ENCODE measurements at regions not wholly inside any gene's neighbourhood (a gene's known extent, or its start where the extent isn't known, plus 50 kb on each side); places are given as distances from the start of the nearest gene placed in this dataset.

- H3K4me3 ChIP-seq (ENCODE audit: control extremely low read depth in 1 of 5, extremely low read depth in 1 of 5, insufficient read depth in 1 of 5, low read depth in 2 of 5, low read length in 4 of 5) = no peak overlapping the region
- no peaks in the 10 kb centered on the region for H3K36me3 ChIP-seq (replicated peaks in 1 of 2; ENCODE audit: control extremely low read depth in 1 of 2, control insufficient read depth in 1 of 2, extremely low read depth in 1 of 2, insufficient read depth in 2 of 2, low read length in 1 of 2)
- H2AFZ ChIP-seq (ENCODE audit: insufficient read depth, low read depth, low read length, poor library complexity, severe bottlenecking) = no peak overlapping the region
- H3K79me2 ChIP-seq (ENCODE audit: control insufficient read depth, insufficient read depth, low read length) = no peaks in the 10 kb centered on the region
- Mint-ChIP-seq H3K9me3 (ENCODE audit: insufficient read depth) (peaks cover 8% of the 10 kb centered on the region), H3K27ac (no peak overlapping the region), H3K4me1 (no peaks in the 10 kb centered on the region), H3K27me3 (peaks cover 9% of the 10 kb centered on the region), H3K4me3 (no peak overlapping the region)
- H3K4me2 ChIP-seq (replicated peaks; ENCODE audit: low read depth, low read length, poor library complexity, severe bottlenecking) = no peak overlapping the region
- no peak overlapping the region for H3K27ac ChIP-seq (ENCODE audit: low read length in 2 of 2)
- no peak overlapping the region for H3K9ac ChIP-seq (ENCODE audit: low read length)
- ChIA-PET POLR2A (no interaction called here), CTCF (no interaction called here)
- no peak for ATAC-seq (ENCODE audit: low read depth)
- H3K27me3 ChIP-seq (replicated peaks in 1 of 4; ENCODE audit: control extremely low read depth in 1 of 4, control insufficient read depth in 3 of 4, insufficient read depth in 4 of 4, low read length in 3 of 4) = no peaks in the 10 kb centered on the region
- WGBS (ENCODE audit: insufficient coverage) = 80% methylated on average over 1 of the region's 7 CpGs
- no peak for DNase-seq
- TF ChIP-seq EZH2 (IDR thresholded peaks at IDR 0.05; ENCODE audit: borderline replicate concordance, insufficient read depth, low read depth, low read length, poor library complexity, severe bottlenecking) (no peak), CTCF (IDR thresholded peaks at IDR 0.05) (no peak)
- peaks cover 1 to 9% (median 5%) of the 10 kb centered on the region in 3 donors for H3K9me3 ChIP-seq (ENCODE audit: control extremely low read depth in 1 of 3, control insufficient read depth in 2 of 3, insufficient read depth in 1 of 3, low read length in 2 of 3)
- H4K20me1 ChIP-seq (ENCODE audit: control insufficient read depth, insufficient read depth, low read length, poor library complexity, severe bottlenecking) = no peaks in the 10 kb centered on the region
- H3K4me1 ChIP-seq (ENCODE audit: control insufficient read depth in 2 of 2, insufficient read depth in 2 of 2, low read length in 2 of 2) = no peaks in the 10 kb centered on the region
- intact Hi-C loops (cut with micrococcal nuclease) = no loop called here
These were observed 193.0 kb upstream of the PITRM1 start for GRCh38 chr10:3365630-3366029.

- H3K27ac Mint-ChIP-seq = no peak overlapping the region
- Histone ChIP-seq H3K27ac (ENCODE audit: low read length in 2 of 2) (no peak overlapping the region), H3K4me1 (ENCODE audit: control insufficient read depth in 2 of 2, insufficient read depth in 2 of 2, low read length in 2 of 2) (no peaks in the 10 kb centered on the region), H3K4me2 (replicated peaks; ENCODE audit: low read depth, low read length, poor library complexity, severe bottlenecking) (no peak overlapping the region), H3K9me3 (ENCODE audit: control extremely low read depth in 1 of 3, control insufficient read depth in 2 of 3, insufficient read depth in 1 of 3, low read length in 2 of 3) (peaks cover 1 to 12% (median 5%) of the 10 kb centered on the region in 3 donors), H3K27me3 (replicated peaks in 1 of 4; ENCODE audit: control extremely low read depth in 1 of 4, control insufficient read depth in 3 of 4, insufficient read depth in 4 of 4, low read length in 3 of 4) (no peaks in the 10 kb centered on the region), H2AFZ (ENCODE audit: insufficient read depth, low read depth, low read length, poor library complexity, severe bottlenecking) (no peak overlapping the region), H3K79me2 (ENCODE audit: control insufficient read depth, insufficient read depth, low read length) (no peaks in the 10 kb centered on the region), H4K20me1 (ENCODE audit: control insufficient read depth, insufficient read depth, low read length, poor library complexity, severe bottlenecking) (no peaks in the 10 kb centered on the region), H3K4me3 (ENCODE audit: control extremely low read depth in 1 of 5, extremely low read depth in 1 of 5, insufficient read depth in 1 of 5, low read depth in 2 of 5, low read length in 4 of 5) (no peak overlapping the region), H3K9ac (ENCODE audit: low read length) (no peak overlapping the region), H3K36me3 (replicated peaks in 1 of 2; ENCODE audit: control extremely low read depth in 1 of 2, control insufficient read depth in 1 of 2, extremely low read depth in 1 of 2, insufficient read depth in 2 of 2, low read length in 1 of 2) (no peaks in the 10 kb centered on the region)
- ATAC-seq (ENCODE audit: low read depth) (no peak), DNase-seq (no peak)
- ChIA-PET CTCF (no interaction called here), POLR2A (no interaction called here)
- H3K4me3 Mint-ChIP-seq = no peak overlapping the region
- TF ChIP-seq EZH2 (IDR thresholded peaks at IDR 0.05; ENCODE audit: borderline replicate concordance, insufficient read depth, low read depth, low read length, poor library complexity, severe bottlenecking) (no peak), CTCF (IDR thresholded peaks at IDR 0.05) (no peak)
- intact Hi-C loops (cut with micrococcal nuclease) = no loop called here
- 93% methylated on average over 11 of the region's 12 CpGs for WGBS (ENCODE audit: insufficient coverage)
- peaks cover 9% of the 10 kb centered on the region for H3K27me3 Mint-ChIP-seq
- H3K9me3 Mint-ChIP-seq (ENCODE audit: insufficient read depth) = peaks cover 9% of the 10 kb centered on the region
- no peaks in the 10 kb centered on the region for H3K4me1 Mint-ChIP-seq
These were observed 192.3 kb upstream of the PITRM1 start for GRCh38 chr10:3364768-3365480.

Data from B cell (primary cell).